Astrocyte of the cerebellum (primary cell): ENCODE measurements at regions not wholly inside any gene's neighbourhood (a gene's known extent, or its start where the extent isn't known, plus 50 kb on each side); places are given as distances from the start of the nearest gene placed in this dataset.
A peak's percentile ranks its signal among the peaks of the same experiment; 100 is the strongest.

Experiments
- DNase-seq: peaks from one replicate; pipeline ENCODE4 v3.0.0-alpha.2; 2011; ENCODE audit warnings: low read depth
- H3K4me3 ChIP-seq: 2 replicates; pipeline ENCODE4 v1.5.1; 2011; ENCODE audit warnings: mild to moderate bottlenecking, low read depth, low read length, moderate library complexity
- in situ Hi-C: cut with HindIII; loops from 2 replicates; pipeline ENCODE4 v1.10.0; 2017; ENCODE audit warnings: low sequenced_read_pairs
- TF ChIP-seq, protein P1 (sequence below): IDR thresholded peaks from 2 replicates; pipeline ENCODE4 v1.5.1; 2012; ENCODE audit warnings: low read length, low read depth, moderate library complexity, mild to moderate bottlenecking; ENCODE audit errors: missing control alignments

DNA sequence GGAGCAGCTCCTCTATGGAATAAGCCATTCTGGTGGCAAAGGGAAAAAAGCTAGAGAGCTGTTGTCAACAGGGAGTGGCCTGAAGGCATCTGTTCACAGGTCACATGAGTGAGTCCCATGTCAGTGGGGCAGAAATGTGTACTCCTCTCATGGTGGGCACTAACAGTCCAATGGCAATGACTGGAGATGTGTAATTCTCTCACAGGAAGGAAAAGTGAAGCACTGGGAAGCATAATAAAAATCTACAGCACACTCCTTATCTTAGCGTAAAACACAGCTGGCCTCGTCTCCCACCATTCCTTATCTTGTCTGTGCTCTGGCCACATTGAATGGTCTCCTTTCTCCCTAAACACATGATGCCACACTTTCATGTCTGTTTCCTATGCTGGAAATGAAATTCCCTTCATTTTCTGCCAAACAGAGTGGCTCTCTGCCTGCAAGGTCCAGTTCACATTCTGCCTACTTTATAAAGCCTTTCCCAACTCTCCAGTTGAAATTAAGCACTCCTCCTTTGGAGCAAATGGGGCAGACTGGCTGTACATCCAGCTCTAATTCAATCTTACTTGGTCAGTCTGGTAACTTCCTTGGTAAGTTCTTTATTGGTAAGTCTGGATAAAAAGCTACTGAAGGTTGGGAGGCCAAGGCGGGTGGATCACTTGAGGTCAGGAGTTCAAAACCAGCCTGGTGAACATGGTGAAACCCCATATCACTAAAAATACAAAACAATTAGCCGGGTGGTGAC, 139.8 kb downstream of the RPL22L1 start:
- TF ChIP-seq, protein P1, sequence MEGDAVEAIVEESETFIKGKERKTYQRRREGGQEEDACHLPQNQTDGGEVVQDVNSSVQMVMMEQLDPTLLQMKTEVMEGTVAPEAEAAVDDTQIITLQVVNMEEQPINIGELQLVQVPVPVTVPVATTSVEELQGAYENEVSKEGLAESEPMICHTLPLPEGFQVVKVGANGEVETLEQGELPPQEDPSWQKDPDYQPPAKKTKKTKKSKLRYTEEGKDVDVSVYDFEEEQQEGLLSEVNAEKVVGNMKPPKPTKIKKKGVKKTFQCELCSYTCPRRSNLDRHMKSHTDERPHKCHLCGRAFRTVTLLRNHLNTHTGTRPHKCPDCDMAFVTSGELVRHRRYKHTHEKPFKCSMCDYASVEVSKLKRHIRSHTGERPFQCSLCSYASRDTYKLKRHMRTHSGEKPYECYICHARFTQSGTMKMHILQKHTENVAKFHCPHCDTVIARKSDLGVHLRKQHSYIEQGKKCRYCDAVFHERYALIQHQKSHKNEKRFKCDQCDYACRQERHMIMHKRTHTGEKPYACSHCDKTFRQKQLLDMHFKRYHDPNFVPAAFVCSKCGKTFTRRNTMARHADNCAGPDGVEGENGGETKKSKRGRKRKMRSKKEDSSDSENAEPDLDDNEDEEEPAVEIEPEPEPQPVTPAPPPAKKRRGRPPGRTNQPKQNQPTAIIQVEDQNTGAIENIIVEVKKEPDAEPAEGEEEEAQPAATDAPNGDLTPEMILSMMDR: no peak
- in situ Hi-C loops: no loop called here
- DNase-seq: no peak
- no peak overlapping the region for H3K4me3 ChIP-seq

DNA sequence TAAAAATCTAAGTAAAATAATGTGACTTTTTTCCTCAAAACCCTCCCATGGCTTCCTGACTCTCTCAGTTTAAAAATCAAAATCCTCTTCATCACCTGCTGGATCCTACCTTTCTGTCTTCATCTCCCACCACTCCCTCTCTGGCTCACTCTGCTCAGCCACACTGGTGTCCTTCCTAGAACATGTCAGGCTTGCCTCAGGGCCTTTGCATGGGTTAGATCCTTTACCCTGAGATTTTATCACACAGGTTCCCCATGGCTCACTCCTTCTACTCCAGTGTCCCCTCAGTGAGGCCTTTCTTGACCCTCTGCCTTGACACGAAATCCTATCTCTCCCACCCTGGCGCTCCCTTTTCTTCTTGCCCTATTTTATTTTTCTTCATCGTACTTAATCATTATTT, 141.8 kb downstream of the RPL22L1 start:
- in situ Hi-C loops: loop anchor here (5.0 kb wide), 1 partner anchor 34 kb away; no protein-coding TSS in a partner anchor
- H3K4me3 ChIP-seq: no peak overlapping the region
- no peak for DNase-seq
- TF ChIP-seq, protein P1: no peak

DNA sequence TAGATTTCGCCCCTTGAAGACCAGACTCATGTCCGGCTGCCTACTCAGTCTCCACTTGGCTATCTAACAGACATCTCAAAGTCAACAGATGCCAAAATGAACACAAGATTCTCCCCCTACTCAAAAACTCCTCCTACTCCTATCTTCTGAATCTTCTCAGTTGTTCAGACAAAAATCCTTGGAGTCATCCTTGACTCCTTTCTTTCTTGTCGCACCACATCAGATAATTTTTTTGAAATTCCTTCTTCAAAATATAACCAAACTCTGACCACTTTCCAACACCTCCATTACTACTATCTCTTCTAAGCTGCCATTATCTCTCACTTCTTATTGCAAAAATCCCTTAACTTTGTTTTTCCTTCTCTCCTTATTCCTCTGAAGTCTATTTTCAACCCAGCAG, 141.9 kb upstream of the SLC7A14 start:
- TF ChIP-seq, protein P1: no peak
- in situ Hi-C loops: loop anchor here (5.0 kb wide), 1 partner anchor 35 kb away; no protein-coding TSS in a partner anchor
- DNase-seq: no peak
- H3K4me3 ChIP-seq: no peak overlapping the region

DNA sequence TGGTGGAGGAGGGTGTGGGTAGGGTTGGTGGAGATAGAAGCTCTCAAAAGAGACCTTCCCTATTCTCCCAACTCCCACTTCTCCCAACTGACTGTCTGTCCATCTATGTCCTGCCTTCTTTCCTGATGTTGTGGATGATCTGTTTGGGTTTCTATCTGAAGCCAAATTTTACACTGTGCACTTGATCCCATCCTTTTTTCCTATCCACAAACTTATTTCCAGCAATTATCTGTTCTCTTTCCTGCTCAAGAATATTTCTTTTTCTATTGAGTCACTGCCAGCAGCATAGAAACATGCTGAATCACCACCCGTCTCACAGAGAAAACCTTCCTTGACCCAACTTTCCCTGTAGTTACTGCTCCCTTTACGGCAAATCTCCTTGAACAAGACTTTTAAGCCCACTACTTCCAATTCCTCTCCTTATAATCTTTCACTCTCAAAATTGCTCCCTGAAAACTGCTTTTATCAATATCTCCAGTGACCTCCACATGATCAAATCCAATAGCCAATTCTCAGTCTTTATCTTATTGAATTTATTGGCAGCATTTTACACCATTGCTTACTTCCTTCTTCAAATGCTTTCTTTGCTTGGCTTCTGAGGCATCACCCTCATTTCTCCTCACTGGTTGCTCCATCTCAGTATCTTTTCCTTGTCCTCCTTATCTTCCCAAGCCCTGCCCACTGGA, 141.2 kb upstream of the SLC7A14 start:
- in situ Hi-C loops: loop anchor here (5.0 kb wide), 1 partner anchor 35 kb away; no protein-coding TSS in a partner anchor

DNA sequence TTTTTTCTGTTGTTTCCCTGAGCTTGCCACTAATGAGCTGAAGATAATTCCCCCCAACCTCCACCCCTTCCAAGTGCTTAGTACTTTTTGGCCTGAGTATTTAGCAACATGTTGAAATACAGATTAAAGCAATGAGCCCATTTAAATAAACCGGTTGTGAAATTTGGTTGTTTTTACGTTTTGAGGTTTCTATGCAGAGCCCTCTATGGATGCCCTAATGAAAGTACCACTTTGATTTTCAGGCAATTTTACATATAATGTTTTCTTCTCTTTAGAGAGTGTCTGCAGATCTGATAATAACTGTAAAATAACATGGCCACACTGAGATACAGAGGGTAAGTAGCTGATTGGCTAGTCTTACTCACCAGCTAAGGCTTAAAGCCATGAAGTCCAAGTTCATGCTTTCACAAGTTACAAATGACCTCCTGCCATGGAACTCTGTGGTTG, 139.4 kb upstream of the SLC7A14 start:
- in situ Hi-C loops: loop anchor here (5.0 kb wide), 1 partner anchor 37 kb away; no protein-coding TSS in a partner anchor
- H3K4me3 ChIP-seq: no peak overlapping the region
- DNase-seq: peak; percentile 37
- TF ChIP-seq, protein P1: peak; percentile 7

More for the DNA sequence above, 141.2 kb upstream of the SLC7A14 start:
- peak; percentile 80 for DNase-seq
- H3K4me3 ChIP-seq: no peak overlapping the region
- TF ChIP-seq, protein P1: no peak

DNA sequence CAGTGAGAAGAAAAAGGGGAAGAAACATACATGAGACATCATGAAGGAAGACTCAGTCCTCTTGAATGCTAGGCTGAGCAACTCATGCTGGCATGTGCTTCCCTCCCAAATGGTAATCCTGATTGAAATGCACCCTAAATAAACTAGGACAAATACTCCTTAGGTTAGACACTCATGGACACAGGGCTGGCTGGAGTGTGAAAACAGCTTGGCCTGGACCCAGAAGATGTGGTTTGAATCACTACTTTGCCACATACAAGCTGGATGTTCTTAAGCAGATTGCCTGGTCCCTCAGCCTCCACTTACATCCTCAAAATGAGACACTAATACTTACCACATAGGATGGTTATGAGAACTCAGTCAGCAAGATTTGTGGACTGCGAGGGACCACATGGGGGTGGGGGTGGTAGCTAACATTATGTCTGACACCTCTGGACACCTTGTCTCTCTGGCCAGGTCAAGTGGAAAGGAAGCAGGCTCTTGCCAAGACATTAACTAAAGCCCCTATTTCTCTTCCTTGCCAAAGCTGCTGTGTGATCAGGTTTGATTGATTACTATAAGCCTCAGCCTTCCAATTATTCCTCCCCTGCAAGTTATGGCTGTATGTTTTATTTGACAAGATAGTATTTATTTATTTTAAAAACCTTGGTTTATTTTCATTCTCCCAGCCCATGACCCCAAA, 138.9 kb upstream of the SLC7A14 start:
- in situ Hi-C loops: loop anchor here (5.0 kb wide), 1 partner anchor 38 kb away; no protein-coding TSS in a partner anchor
- DNase-seq: peak; percentile 59
- TF ChIP-seq, protein P1: no peak
- no peak overlapping the region for H3K4me3 ChIP-seq
